ENCODE measurements at regions not wholly inside any gene's neighbourhood (a gene's known extent, or its start where the extent isn't known, plus 50 kb on each side); places are given as distances from the start of the nearest gene placed in this dataset.

DNA sequence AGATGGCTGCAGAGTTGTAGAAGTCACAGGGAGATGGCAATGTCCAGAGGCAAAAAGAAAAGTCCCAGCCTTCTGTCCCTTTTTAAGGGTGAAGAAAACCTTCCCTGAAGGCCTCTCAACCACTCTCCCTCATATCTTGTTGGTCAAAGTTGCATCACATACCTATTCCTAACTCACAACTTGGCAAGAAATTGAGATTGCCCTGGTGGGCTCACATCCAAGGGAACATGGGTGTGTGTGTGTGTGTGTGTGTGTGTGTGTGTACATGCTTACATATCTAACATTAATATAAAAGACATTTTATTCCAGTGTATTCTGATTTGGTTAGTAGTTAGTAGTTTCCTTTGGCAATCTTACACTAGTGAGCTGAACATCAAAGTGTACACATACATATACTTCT is 144.3 kb upstream of the SALL4 start:
- Histone ChIP-seq H3K4me3 (ENCODE audit: low read depth in 1 of 3, low read length in 3 of 3) (no peak overlapping the region), H3K9ac (ENCODE audit: low read depth in 1 of 2, low read length in 2 of 2) (no peak overlapping the region), H3K27ac (ENCODE audit: low read depth in 1 of 2, low read length in 2 of 2) (no peak overlapping the region), H3K4me1 (ENCODE audit: control insufficient read depth in 4 of 4, insufficient read depth in 4 of 4, low read length in 3 of 4) (no peaks in the 10 kb centered on the region), H3K27me3 (ENCODE audit: control insufficient read depth in 4 of 4, insufficient read depth in 4 of 4, low read length in 3 of 4) (no peaks in the 10 kb centered on the region), H3K9me3 (ENCODE audit: control insufficient read depth in 4 of 4, low read length in 3 of 4) (no peaks in the 10 kb centered on the region), H3K36me3 (ENCODE audit: control insufficient read depth in 4 of 4, insufficient read depth in 3 of 4, low read depth in 1 of 4, low read length in 3 of 4) (no peaks in the 10 kb centered on the region)
- TF ChIP-seq TAF1 (conservative IDR thresholded peaks at IDR 0.05) (no peak), HNF4G (IDR thresholded peaks at IDR 0.05) (no peak), SP1 (IDR thresholded peaks at IDR 0.05) (no peak), YY1 (IDR thresholded peaks at IDR 0.05) (no peak), FOXA2 (IDR thresholded peaks at IDR 0.05) (no peak), FOXA1 (IDR thresholded peaks at IDR 0.05) (no peak), MAX (IDR thresholded peaks at IDR 0.05) (no peak), CTCF (IDR thresholded peaks at IDR 0.05; ENCODE audit: low read depth, low read length, missing input control) (no peak), JUND (IDR thresholded peaks at IDR 0.05) (no peak), GABPA (IDR thresholded peaks at IDR 0.05 in 1 of 2, conservative IDR thresholded peaks at IDR 0.05 in 1 of 2) (no peak), HNF4A (conservative IDR thresholded peaks at IDR 0.05) (no peak), RAD21 (IDR thresholded peaks at IDR 0.05) (no peak), RXRA (IDR thresholded peaks at IDR 0.05) (no peak), REST (IDR thresholded peaks at IDR 0.05) (no peak), NR2F2 (IDR thresholded peaks at IDR 0.05) (no peak), EGR1 (IDR thresholded peaks at IDR 0.05; ENCODE audit: low read depth in 2 of 2) (no peak)
- TF ChIP-seq, protein P1, sequence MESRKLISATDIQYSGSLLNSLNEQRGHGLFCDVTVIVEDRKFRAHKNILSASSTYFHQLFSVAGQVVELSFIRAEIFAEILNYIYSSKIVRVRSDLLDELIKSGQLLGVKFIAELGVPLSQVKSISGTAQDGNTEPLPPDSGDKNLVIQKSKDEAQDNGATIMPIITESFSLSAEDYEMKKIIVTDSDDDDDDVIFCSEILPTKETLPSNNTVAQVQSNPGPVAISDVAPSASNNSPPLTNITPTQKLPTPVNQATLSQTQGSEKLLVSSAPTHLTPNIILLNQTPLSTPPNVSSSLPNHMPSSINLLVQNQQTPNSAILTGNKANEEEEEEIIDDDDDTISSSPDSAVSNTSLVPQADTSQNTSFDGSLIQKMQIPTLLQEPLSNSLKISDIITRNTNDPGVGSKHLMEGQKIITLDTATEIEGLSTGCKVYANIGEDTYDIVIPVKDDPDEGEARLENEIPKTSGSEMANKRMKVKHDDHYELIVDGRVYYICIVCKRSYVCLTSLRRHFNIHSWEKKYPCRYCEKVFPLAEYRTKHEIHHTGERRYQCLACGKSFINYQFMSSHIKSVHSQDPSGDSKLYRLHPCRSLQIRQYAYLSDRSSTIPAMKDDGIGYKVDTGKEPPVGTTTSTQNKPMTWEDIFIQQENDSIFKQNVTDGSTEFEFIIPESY (IDR thresholded peaks at IDR 0.05) = no peak
- TF ChIP-seq, protein P2, sequence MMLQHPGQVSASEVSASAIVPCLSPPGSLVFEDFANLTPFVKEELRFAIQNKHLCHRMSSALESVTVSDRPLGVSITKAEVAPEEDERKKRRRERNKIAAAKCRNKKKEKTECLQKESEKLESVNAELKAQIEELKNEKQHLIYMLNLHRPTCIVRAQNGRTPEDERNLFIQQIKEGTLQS (IDR thresholded peaks at IDR 0.05) = no peak
- DNase-seq (ENCODE audit: low spot score) = no peak

Data from liver (tissue), 7 donors.